Keratinocyte (primary cell): ENCODE measurements at regions not wholly inside any gene's neighbourhood (a gene's known extent, or its start where the extent isn't known, plus 50 kb on each side); places are given as distances from the start of the nearest gene placed in this dataset.

ENCODE experiments used
- DNase-seq: peaks from one replicate; pipeline ENCODE4 v3.0.0-alpha.2; 2011; ENCODE audit warnings: low read depth, missing footprints, low spot score
- FAIRE-seq: peaks from 2 replicates; lab custom pipeline; 2011; peaks lifted over from hg19 to GRCh38; lab: Jason Lieb, UNC
- H2AFZ ChIP-seq: 2 replicates; pipeline ENCODE4 v1.6.0; 2012; ENCODE audit warnings: low read length, control low read depth, inconsistent platforms; ENCODE audit not compliant: control insufficient read depth
- H3K27ac ChIP-seq: 2 replicates; pipeline ENCODE4 v1.5.1; 2011; ENCODE audit warnings: low read length; ENCODE audit not compliant: control insufficient read depth, insufficient read depth
- H3K27me3 ChIP-seq: 3 replicates; pipeline ENCODE4 v1.6.0; 2011; ENCODE audit warnings: low read length; ENCODE audit not compliant: control insufficient read depth, insufficient read depth; ENCODE audit errors: extremely low read depth
- H3K36me3 ChIP-seq, 2 experiments: 2 replicates in 1 of 2; 3 replicates in 1 of 2; pipeline ENCODE4 v1.5.1; 2011; ENCODE audit warnings: low read length in 2 of 2, mild to moderate bottlenecking in 1 of 2; ENCODE audit not compliant: control insufficient read depth in 2 of 2, insufficient read depth in 2 of 2; ENCODE audit errors: extremely low read depth in 1 of 2
- H3K4me1 ChIP-seq: 3 replicates; pipeline ENCODE4 v1.5.1; 2011; ENCODE audit warnings: low read length; ENCODE audit not compliant: control insufficient read depth, insufficient read depth; ENCODE audit errors: extremely low read depth
- H3K4me2 ChIP-seq: 3 replicates; pipeline ENCODE4 v1.6.0; 2011; ENCODE audit warnings: low read depth, low read length; ENCODE audit not compliant: control insufficient read depth, insufficient read depth; ENCODE audit errors: extremely low read depth
- H3K4me3 ChIP-seq, 3 experiments: fragments of 200-600 bp in 1 of 3; sonication (generic) in 1 of 3; 2 replicates in 2 of 3; 3 replicates in 1 of 3; pipeline ENCODE4 v1.5.1; 2011 to 2016; ENCODE audit warnings: low read length in 3 of 3, mild to moderate bottlenecking in 3 of 3, control low read depth in 2 of 3, inconsistent platforms in 1 of 3, low read depth in 1 of 3, mixed read lengths in 1 of 3, mixed run types in 1 of 3, moderate library complexity in 1 of 3; ENCODE audit not compliant: control insufficient read depth in 2 of 3, insufficient read depth in 2 of 3; ENCODE audit errors: extremely low read depth in 1 of 3
- H3K79me2 ChIP-seq: 2 replicates; pipeline ENCODE4 v1.6.0; 2012; ENCODE audit warnings: low read length; ENCODE audit not compliant: control insufficient read depth, insufficient read depth
- H3K9ac ChIP-seq: 3 replicates; pipeline ENCODE4 v1.6.0; 2011; ENCODE audit warnings: low read length; ENCODE audit not compliant: control insufficient read depth, insufficient read depth; ENCODE audit errors: extremely low read depth
- H3K9me1 ChIP-seq: 3 replicates; pipeline ENCODE4 v1.6.0; 2011; ENCODE audit warnings: low read length; ENCODE audit not compliant: control insufficient read depth, insufficient read depth; ENCODE audit errors: extremely low read depth
- H3K9me3 ChIP-seq: 2 replicates; pipeline ENCODE4 v1.5.1; 2012; ENCODE audit warnings: low read depth, low read length; ENCODE audit not compliant: control insufficient read depth
- H4K20me1 ChIP-seq: 3 replicates; pipeline ENCODE4 v1.6.0; 2011; ENCODE audit warnings: low read length; ENCODE audit not compliant: control insufficient read depth, insufficient read depth; ENCODE audit errors: extremely low read depth
- EZH2 ChIP-seq: IDR thresholded peaks from one replicate; pipeline ENCODE4 v1.6.1; 2012; ENCODE audit warnings: inconsistent platforms, mild to moderate bottlenecking, low read length, moderate library complexity
- dilution Hi-C: fragments of 300-500 bp; cut with MboI; formaldehyde crosslinking; loops from one replicate; pipeline ENCODE4 v1.7.0; 2020; ENCODE audit warnings: low sequenced_read_pairs; ENCODE audit not compliant: extremely low pct_ligation_motif_present
- TF ChIP-seq, protein P1 (sequence below), 3 experiments: IDR thresholded peaks in 1 of 3; conservative IDR thresholded peaks in 1 of 3; optimal IDR thresholded peaks in 1 of 3; 2 replicates in 2 of 3; 3 replicates in 1 of 3; pipeline versions ENCODE3 to v1.5.1; 2011; ENCODE audit warnings: low read length in 3 of 3, mild to moderate bottlenecking in 3 of 3, moderate library complexity in 2 of 3, control low read depth in 1 of 3, inconsistent platforms in 1 of 3; ENCODE audit not compliant: insufficient read depth in 2 of 3; ENCODE audit errors: extremely low read depth in 1 of 3

GRCh38 chr2:104914509-104914908 is 60.6 kb downstream of the POU3F3 start:
- TF ChIP-seq, protein P1, sequence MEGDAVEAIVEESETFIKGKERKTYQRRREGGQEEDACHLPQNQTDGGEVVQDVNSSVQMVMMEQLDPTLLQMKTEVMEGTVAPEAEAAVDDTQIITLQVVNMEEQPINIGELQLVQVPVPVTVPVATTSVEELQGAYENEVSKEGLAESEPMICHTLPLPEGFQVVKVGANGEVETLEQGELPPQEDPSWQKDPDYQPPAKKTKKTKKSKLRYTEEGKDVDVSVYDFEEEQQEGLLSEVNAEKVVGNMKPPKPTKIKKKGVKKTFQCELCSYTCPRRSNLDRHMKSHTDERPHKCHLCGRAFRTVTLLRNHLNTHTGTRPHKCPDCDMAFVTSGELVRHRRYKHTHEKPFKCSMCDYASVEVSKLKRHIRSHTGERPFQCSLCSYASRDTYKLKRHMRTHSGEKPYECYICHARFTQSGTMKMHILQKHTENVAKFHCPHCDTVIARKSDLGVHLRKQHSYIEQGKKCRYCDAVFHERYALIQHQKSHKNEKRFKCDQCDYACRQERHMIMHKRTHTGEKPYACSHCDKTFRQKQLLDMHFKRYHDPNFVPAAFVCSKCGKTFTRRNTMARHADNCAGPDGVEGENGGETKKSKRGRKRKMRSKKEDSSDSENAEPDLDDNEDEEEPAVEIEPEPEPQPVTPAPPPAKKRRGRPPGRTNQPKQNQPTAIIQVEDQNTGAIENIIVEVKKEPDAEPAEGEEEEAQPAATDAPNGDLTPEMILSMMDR (optimal IDR thresholded peaks at IDR 0.05 in 1 of 3, IDR thresholded peaks at IDR 0.05 in 1 of 3, conservative IDR thresholded peaks at IDR 0.05 in 1 of 3; ENCODE audit: extremely low read depth in 1 of 3, insufficient read depth in 2 of 3, low read length in 3 of 3) = no peak
- TF ChIP-seq EZH2 = no peak
- H3K4me2 ChIP-seq = no peak overlapping the region
- no peaks in the 10 kb centered on the region for H3K36me3 ChIP-seq
- H3K27me3 ChIP-seq = no peaks in the 10 kb centered on the region
- H3K4me3 ChIP-seq = no peak overlapping the region
- no peak overlapping the region for H3K27ac ChIP-seq
- H3K4me1 ChIP-seq = no peaks in the 10 kb centered on the region
- FAIRE-seq (no peak), DNase-seq (no peak)
- dilution Hi-C loops = no loop called here
- H3K9me3 ChIP-seq = no peaks in the 10 kb centered on the region
- H3K9me1 ChIP-seq = no peaks in the 10 kb centered on the region
- no peaks in the 10 kb centered on the region for H4K20me1 ChIP-seq
- no peak overlapping the region for H3K9ac ChIP-seq
- no peak overlapping the region for H2AFZ ChIP-seq
- no peaks in the 10 kb centered on the region for H3K79me2 ChIP-seq

- H3K36me3 ChIP-seq = no peaks in the 10 kb centered on the region
- dilution Hi-C loops = no loop called here
- H3K9me3 ChIP-seq = no peaks in the 10 kb centered on the region
- H2AFZ ChIP-seq = no peak overlapping the region
- no peak overlapping the region for H3K9ac ChIP-seq
- H3K79me2 ChIP-seq = no peaks in the 10 kb centered on the region
- no peaks in the 10 kb centered on the region for H3K9me1 ChIP-seq
- no peak overlapping the region for H3K4me2 ChIP-seq
- FAIRE-seq = no peak
- H3K27me3 ChIP-seq = no peaks in the 10 kb centered on the region
- H3K4me3 ChIP-seq = no peak overlapping the region
- H3K4me1 ChIP-seq = no peaks in the 10 kb centered on the region
- TF ChIP-seq, protein P1 (optimal IDR thresholded peaks at IDR 0.05 in 1 of 3, IDR thresholded peaks at IDR 0.05 in 1 of 3, conservative IDR thresholded peaks at IDR 0.05 in 1 of 3; ENCODE audit: extremely low read depth in 1 of 3, insufficient read depth in 2 of 3, low read length in 3 of 3) = no peak
- TF ChIP-seq EZH2 = no peak
- DNase-seq = no peak
- no peak overlapping the region for H3K27ac ChIP-seq
- no peaks in the 10 kb centered on the region for H4K20me1 ChIP-seq
Measured at GRCh38 chr2:104915107-104915793, 61.3 kb downstream of the POU3F3 start.
